ENCODE measurements at regions not wholly inside any gene's neighbourhood (a gene's known extent, or its start where the extent isn't known, plus 50 kb on each side); places are given as distances from the start of the nearest gene placed in this dataset.

- H3K18ac ChIP-seq (ENCODE audit: low read depth, low read length), result no peak overlapping the region
- H2AK5ac ChIP-seq (ENCODE audit: low read depth, low read length), result no peak overlapping the region
- no CpG with 5 or more reads among the region's 4 CpGs for WGBS, 2 experiments (ENCODE audit: extremely low coverage in 2 of 2, insufficient read length in 1 of 2)
- no peaks in the 10 kb centered on the region for H4K20me1 ChIP-seq (ENCODE audit: insufficient read depth, low read length)
- H3K23ac ChIP-seq (ENCODE audit: low read depth, low read length), result no peak overlapping the region
- peaks cover 22% of the 10 kb centered on the region for H3K27me3 ChIP-seq (ENCODE audit: control insufficient read depth, insufficient read depth, low read length)
- dilution Hi-C loops (cut with HindIII; ENCODE audit: low sequenced_read_pairs, unreplicated experiment) (no loop called here), in situ Hi-C loops (cut with MboI; ENCODE audit: low sequenced_read_pairs) (no loop called here), intact Hi-C loops (cut with micrococcal nuclease) (no loop called here)
- no TSS peak for BruUV-seq (replicated peaks)
- H3K14ac ChIP-seq (replicated peaks; ENCODE audit: low read depth, low read length), result no peak overlapping the region
- no peaks in the 10 kb centered on the region for H3K4me1 ChIP-seq (ENCODE audit: control insufficient read depth, insufficient read depth, low read length)
- no peak for ATAC-seq (ENCODE audit: low read depth)
- H3K9me3 ChIP-seq (ENCODE audit: control insufficient read depth, insufficient read depth, low read length), result no peaks in the 10 kb centered on the region; the same call in 1 of the 2 replicates
- no peak overlapping the region for H2AK9ac ChIP-seq (replicated peaks; ENCODE audit: low read depth, low read length, poor library complexity)
- no peak for TF ChIP-seq MXI1 (IDR thresholded peaks at IDR 0.05; ENCODE audit: borderline replicate concordance, low read depth, low read length)
- no peak for TF ChIP-seq RFX5 (IDR thresholded peaks at IDR 0.05; ENCODE audit: low read depth, low read length)
- TF ChIP-seq CEBPB (IDR thresholded peaks at IDR 0.05; ENCODE audit: low read depth, low read length), result no peak
- no peak for TF ChIP-seq POLR2A (IDR thresholded peaks at IDR 0.05; ENCODE audit: low read depth, low read length)
- TF ChIP-seq RCOR1 (IDR thresholded peaks at IDR 0.05; ENCODE audit: insufficient replicate concordance, low read length), result no peak
- no peak for TF ChIP-seq MAFK (IDR thresholded peaks at IDR 0.05; ENCODE audit: low read depth, low read length)
- no peak for TF ChIP-seq BHLHE40 (IDR thresholded peaks at IDR 0.05; ENCODE audit: low read depth, low read length)
- TF ChIP-seq FOS (IDR thresholded peaks at IDR 0.05; ENCODE audit: low read depth, low read length), result no peak
- no peak for TF ChIP-seq NFE2L2 (IDR thresholded peaks at IDR 0.05; ENCODE audit: low read depth, low read length)
- TF ChIP-seq SMC3 (IDR thresholded peaks at IDR 0.05; ENCODE audit: low read depth, low read length), result no peak
- no peak for TF ChIP-seq RAD21 (IDR thresholded peaks at IDR 0.05; ENCODE audit: low read length)
- no peak for TF ChIP-seq MAZ (IDR thresholded peaks at IDR 0.05; ENCODE audit: borderline replicate concordance, low read depth, low read length)
- no peak for TF ChIP-seq USF2 (IDR thresholded peaks at IDR 0.05; ENCODE audit: low read depth, low read length)
- TF ChIP-seq CTCF (conservative IDR thresholded peaks at IDR 0.05; ENCODE audit: low read depth, low read length), result no peak
- TF ChIP-seq ELK1 (IDR thresholded peaks at IDR 0.05; ENCODE audit: borderline replicate concordance, low read depth, low read length), result no peak
- no peak for TF ChIP-seq CHD1 (IDR thresholded peaks at IDR 0.05; ENCODE audit: low read depth, low read length)
- no peak overlapping the region for H3K4ac ChIP-seq (ENCODE audit: low read depth, low read length)
- POLR2A ChIA-PET (ENCODE audit: unreplicated experiment), result no interaction called here
- H4K5ac ChIP-seq (ENCODE audit: low read depth, low read length), result no peak overlapping the region
- no peak overlapping the region for H2BK120ac ChIP-seq (ENCODE audit: low read depth, low read length)
- no peak overlapping the region for H3K4me3 ChIP-seq (ENCODE audit: insufficient read depth, low read depth, low read length)
- H2BK20ac ChIP-seq (ENCODE audit: low read depth, low read length), result no peak overlapping the region
- CTCF ChIA-PET, result no interaction called here
- no peak overlapping the region for H3K56ac ChIP-seq (ENCODE audit: extremely low read depth, insufficient read depth, low read length)
- DNase-seq, result no peak
- H3K36me3 ChIP-seq (ENCODE audit: control insufficient read depth, insufficient read depth, low read length), result no peaks in the 10 kb centered on the region
- H3K4me2 ChIP-seq (ENCODE audit: low read depth, low read length), result no peak overlapping the region
- H4K91ac ChIP-seq (ENCODE audit: insufficient read depth, low read depth, low read length), result no peak overlapping the region
- H3K9me1 ChIP-seq (ENCODE audit: insufficient read depth, low read length), result no peaks in the 10 kb centered on the region; the same call in 1 of the 2 replicates
- no peaks in the 10 kb centered on the region for H3K79me1 ChIP-seq (ENCODE audit: low read depth in 1 of 2, low read length in 2 of 2)
- no peak overlapping the region for H3K27ac ChIP-seq (ENCODE audit: insufficient read depth, low read length)
- no peak overlapping the region for H2BK5ac ChIP-seq (ENCODE audit: low read depth, low read length, poor library complexity, severe bottlenecking)
- no peak overlapping the region for H2AFZ ChIP-seq (replicated peaks; ENCODE audit: low read length, poor library complexity)
- H2BK15ac ChIP-seq (ENCODE audit: low read depth, low read length), result no peak overlapping the region
- H4K8ac ChIP-seq (ENCODE audit: low read depth in 2 of 2, low read length in 2 of 2), result no peak overlapping the region
- no peak overlapping the region for H3K9ac ChIP-seq (ENCODE audit: low read depth, low read length)
Measured at GRCh38 chr13:109604894-109605293, 181.5 kb downstream of the IRS2 start.

All from IMR-90 (cell line).